Hematopoietic multipotent progenitor cell (in vitro differentiated cells): ENCODE measurements at regions not wholly inside any gene's neighbourhood (a gene's known extent, or its start where the extent isn't known, plus 50 kb on each side); places are given as distances from the start of the nearest gene placed in this dataset.

Experiments used
- DNase-seq, 3 donors: peaks; one replicate each; pipeline ENCODE4 v3.0.0-alpha.2; 2011 to 2015; ENCODE audit warnings: low read depth in 2 of 3, low spot score in 2 of 3

- no peak for DNase-seq
Observed at GRCh38 chr3:76566904-76567303, 473.0 kb upstream of the ROBO2 start.

- DNase-seq, result peak in 1 of 3 donors; percentile 18
Observed at GRCh38 chr3:76570436-76571057, 469.4 kb upstream of the ROBO2 start.

GRCh38 chr3:76576201-76576600 is 463.7 kb upstream of the ROBO2 start:
- DNase-seq, result no peak

- no peak for DNase-seq
Observed at GRCh38 chr3:76582098-76582497, 457.8 kb upstream of the ROBO2 start.

- no peak for DNase-seq
Observed at GRCh38 chr3:76582632-76583378, 457.1 kb upstream of the ROBO2 start.

- DNase-seq, result peak in 1 of 3 donors; percentile 8
Observed at GRCh38 chr3:76585794-76586392, 454.0 kb upstream of the ROBO2 start.

GRCh38 chr3:76586471-76586870 is 453.4 kb upstream of the ROBO2 start:
- no peak for DNase-seq

GRCh38 chr3:76610150-76610549 is 429.7 kb upstream of the ROBO2 start:
- DNase-seq, result no peak

- DNase-seq, result no peak
Observed at GRCh38 chr3:76615719-76616118, 424.2 kb upstream of the ROBO2 start.

- DNase-seq, result no peak
Observed at GRCh38 chr3:76624164-76624563, 415.7 kb upstream of the ROBO2 start.

GRCh38 chr3:76627236-76627635 is 412.7 kb upstream of the ROBO2 start:
- DNase-seq, result no peak

GRCh38 chr3:76631251-76631650 is 408.6 kb upstream of the ROBO2 start:
- no peak for DNase-seq

GRCh38 chr3:76638006-76638405 is 401.9 kb upstream of the ROBO2 start:
- no peak for DNase-seq

GRCh38 chr3:76643623-76644304 is 396.1 kb upstream of the ROBO2 start:
- no peak for DNase-seq

- no peak for DNase-seq
Observed at GRCh38 chr3:76644305-76644675, 395.6 kb upstream of the ROBO2 start.

- no peak for DNase-seq
Observed at GRCh38 chr3:76645724-76646123, 394.2 kb upstream of the ROBO2 start.

GRCh38 chr3:76646921-76647562 is 392.9 kb upstream of the ROBO2 start:
- DNase-seq, result no peak

- DNase-seq, result no peak
Observed at GRCh38 chr3:76651784-76652183, 388.1 kb upstream of the ROBO2 start.

GRCh38 chr3:76652524-76652923 is 387.4 kb upstream of the ROBO2 start:
- DNase-seq, result no peak

GRCh38 chr3:76653640-76654251 is 386.2 kb upstream of the ROBO2 start:
- no peak for DNase-seq
